NT2/D1 (cell line): ENCODE measurements at regions not wholly inside any gene's neighbourhood (a gene's known extent, or its start where the extent isn't known, plus 50 kb on each side); places are given as distances from the start of the nearest gene placed in this dataset.

Source experiments
- DNase-seq: peaks from one replicate; pipeline ENCODE4 v3.0.0-alpha.2; 2011; ENCODE audit warnings: low read depth, low spot score
- H3K27me3 ChIP-seq: 2 replicates; pipeline ENCODE4 v1.6.0; 2011; ENCODE audit warnings: mild to moderate bottlenecking; ENCODE audit not compliant: insufficient read length, insufficient read depth
- H3K36me3 ChIP-seq: 2 replicates; pipeline ENCODE4 v1.6.1; 2011; ENCODE audit warnings: mild to moderate bottlenecking, low read length, mixed read lengths; ENCODE audit not compliant: insufficient read depth, insufficient read length
- H3K4me1 ChIP-seq: 2 replicates; pipeline ENCODE4 v1.5.1; 2011; ENCODE audit not compliant: insufficient read depth, insufficient read length
- H3K4me3 ChIP-seq: 2 replicates; pipeline ENCODE4 v1.5.1; 2011; ENCODE audit warnings: low read depth; ENCODE audit not compliant: insufficient read length
- H3K9ac ChIP-seq: 2 replicates; pipeline ENCODE4 v1.6.0; 2011; ENCODE audit warnings: low read depth; ENCODE audit not compliant: insufficient read length
- H3K9me3 ChIP-seq: 2 replicates; pipeline ENCODE4 v1.5.1; 2011; ENCODE audit warnings: mild to moderate bottlenecking, low read length; ENCODE audit not compliant: insufficient read depth
- SUZ12 ChIP-seq: IDR thresholded peaks from 2 replicates; pipeline ENCODE4 v1.6.1; 2011; ENCODE audit not compliant: insufficient read length, insufficient read depth; ENCODE audit errors: extremely low read depth
- YY1 ChIP-seq: IDR thresholded peaks from 2 replicates; pipeline ENCODE4 v1.6.1; 2011; ENCODE audit not compliant: insufficient read length, insufficient read depth
- ZNF274 ChIP-seq: IDR thresholded peaks from 2 replicates; pipeline ENCODE4 v1.6.1; 2011; ENCODE audit warnings: mild to moderate bottlenecking, low read depth, low read length

- TF ChIP-seq SUZ12 (no peak), ZNF274 (no peak), YY1 (no peak)
- Histone ChIP-seq H3K27me3 (no peaks in the 10 kb centered on the region), H3K4me3 (no peak overlapping the region), H3K9me3 (no peaks in the 10 kb centered on the region), H3K4me1 (peaks cover 5% of the 10 kb centered on the region), H3K36me3 (no peaks in the 10 kb centered on the region), H3K9ac (no peak overlapping the region)
- no peak for DNase-seq
Measured at GRCh38 chr15:48010316-48010715, 110.5 kb upstream of the SLC24A5 start.

GRCh38 chr15:48012191-48012590 is 108.6 kb upstream of the SLC24A5 start:
- no peak overlapping the region for H3K4me3 ChIP-seq
- TF ChIP-seq SUZ12, result no peak
- TF ChIP-seq ZNF274, result no peak
- TF ChIP-seq YY1, result no peak
- H3K9ac ChIP-seq, result no peak overlapping the region
- H3K36me3 ChIP-seq, result no peaks in the 10 kb centered on the region
- peaks cover 3% of the 10 kb centered on the region for H3K4me1 ChIP-seq
- no peaks in the 10 kb centered on the region for H3K27me3 ChIP-seq
- H3K9me3 ChIP-seq, result no peaks in the 10 kb centered on the region
- no peak for DNase-seq

GRCh38 chr15:48016865-48017264 is 103.9 kb upstream of the SLC24A5 start:
- H3K9ac ChIP-seq, result no peak overlapping the region
- no peaks in the 10 kb centered on the region for H3K9me3 ChIP-seq
- H3K36me3 ChIP-seq, result no peaks in the 10 kb centered on the region
- no peak overlapping the region for H3K4me3 ChIP-seq
- no peak for DNase-seq
- no peaks in the 10 kb centered on the region for H3K27me3 ChIP-seq
- no peak for TF ChIP-seq YY1
- no peak for TF ChIP-seq ZNF274
- TF ChIP-seq SUZ12, result no peak
- H3K4me1 ChIP-seq, result no peaks in the 10 kb centered on the region

- no peaks in the 10 kb centered on the region for H3K27me3 ChIP-seq
- DNase-seq, result no peak
- no peak overlapping the region for H3K4me3 ChIP-seq
Measured at GRCh38 chr15:48017747-48018146, 103.0 kb upstream of the SLC24A5 start.

GRCh38 chr15:48020166-48020565 is 100.6 kb upstream of the SLC24A5 start:
- DNase-seq, result no peak

More at GRCh38 chr15:48017747-48018146, 103.0 kb upstream of the SLC24A5 start:
- Histone ChIP-seq H3K36me3 (no peaks in the 10 kb centered on the region), H3K4me1 (no peaks in the 10 kb centered on the region), H3K9ac (no peak overlapping the region), H3K9me3 (no peaks in the 10 kb centered on the region)
- no peak for TF ChIP-seq ZNF274
- TF ChIP-seq SUZ12, result no peak
- TF ChIP-seq YY1, result no peak

GRCh38 chr15:48021336-48022086 is 99.3 kb upstream of the SLC24A5 start:
- no peak overlapping the region for H3K4me3 ChIP-seq
- TF ChIP-seq SUZ12 (no peak), ZNF274 (no peak), YY1 (no peak)
- H3K27me3 ChIP-seq, result no peaks in the 10 kb centered on the region
- no peak for DNase-seq
- H3K36me3 ChIP-seq, result no peaks in the 10 kb centered on the region
- no peaks in the 10 kb centered on the region for H3K9me3 ChIP-seq
- H3K9ac ChIP-seq, result no peak overlapping the region
- H3K4me1 ChIP-seq, result no peaks in the 10 kb centered on the region

More at GRCh38 chr15:48020166-48020565, 100.6 kb upstream of the SLC24A5 start:
- Histone ChIP-seq H3K4me1 (no peaks in the 10 kb centered on the region), H3K27me3 (no peaks in the 10 kb centered on the region), H3K9ac (no peak overlapping the region), H3K4me3 (no peak overlapping the region), H3K36me3 (no peaks in the 10 kb centered on the region), H3K9me3 (no peaks in the 10 kb centered on the region)
- TF ChIP-seq SUZ12 (no peak), YY1 (no peak), ZNF274 (no peak)

- Histone ChIP-seq H3K9ac (no peak overlapping the region), H3K9me3 (no peaks in the 10 kb centered on the region), H3K4me1 (no peaks in the 10 kb centered on the region), H3K27me3 (no peaks in the 10 kb centered on the region), H3K36me3 (no peaks in the 10 kb centered on the region), H3K4me3 (no peak overlapping the region)
- DNase-seq, result no peak
- no peak for TF ChIP-seq SUZ12
- TF ChIP-seq ZNF274, result no peak
- no peak for TF ChIP-seq YY1
Measured at GRCh38 chr15:48025118-48025517, 95.7 kb upstream of the SLC24A5 start.

GRCh38 chr15:48028712-48029111 is 92.1 kb upstream of the SLC24A5 start:
- Histone ChIP-seq H3K4me3 (no peak overlapping the region), H3K9me3 (no peaks in the 10 kb centered on the region), H3K9ac (no peak overlapping the region), H3K27me3 (no peaks in the 10 kb centered on the region), H3K36me3 (no peaks in the 10 kb centered on the region), H3K4me1 (no peaks in the 10 kb centered on the region)
- TF ChIP-seq YY1 (no peak), ZNF274 (no peak), SUZ12 (no peak)
- no peak for DNase-seq
